ENCODE measurements at regions not wholly inside any gene's neighbourhood (a gene's known extent, or its start where the extent isn't known, plus 50 kb on each side); places are given as distances from the start of the nearest gene placed in this dataset.

DNA sequence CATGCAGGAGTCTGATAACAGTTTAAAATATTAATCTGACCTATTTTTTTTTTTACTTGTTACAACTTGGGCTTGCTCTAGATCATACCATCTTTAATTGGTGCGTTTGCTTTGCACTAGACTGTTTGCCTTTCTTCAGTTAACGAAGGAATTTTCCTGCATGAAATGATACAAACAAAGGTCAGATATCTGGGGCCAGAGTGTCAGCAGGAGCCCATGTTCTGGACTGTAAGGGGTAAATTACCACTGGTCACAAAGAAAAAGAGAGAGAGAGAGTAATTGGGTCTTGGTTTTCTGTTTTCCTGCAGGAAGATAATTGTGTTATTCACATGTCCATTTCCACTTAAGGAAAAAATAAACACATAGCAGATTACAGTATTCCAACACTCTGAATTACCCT is 399.4 kb upstream of the MARCKS start:
- Histone ChIP-seq H3K4me2 (no peak overlapping the region), H3F3A (replicated peaks; ENCODE audit: low read depth) (no peaks in the 10 kb centered on the region), H3K27ac (ENCODE audit: low read depth) (no peak overlapping the region), H3K36me3 (ENCODE audit: insufficient read depth) (no peaks in the 10 kb centered on the region), H3K9me2 (ENCODE audit: insufficient read depth) (0 out of 2 replicates have a peak, but pooled peaks cover 3% of the 10 kb centered on the region), H2AFZ (no peak overlapping the region), H3K27me3 (ENCODE audit: insufficient read depth) (no peaks in the 10 kb centered on the region), H3K4me1 (ENCODE audit: insufficient read depth) (no peaks in the 10 kb centered on the region), H3K79me2 (replicated peaks; ENCODE audit: insufficient read depth) (no peaks in the 10 kb centered on the region), H3K4me3 (no peak overlapping the region), H4K20me1 (replicated peaks; ENCODE audit: insufficient read depth) (no peaks in the 10 kb centered on the region)
- H3K4me1 Mint-ChIP-seq = peaks cover 4% of the 10 kb centered on the region
- DNase-seq (ENCODE audit: low spot score) = no peak
- no peaks in the 10 kb centered on the region for H3K36me3 Mint-ChIP-seq (ENCODE audit: low read depth)
- H3K27ac Mint-ChIP-seq = no peak overlapping the region
- ATAC-seq = no peak
- H3K4me3 Mint-ChIP-seq = no peak overlapping the region
- no peaks in the 10 kb centered on the region for H3K9me3 Mint-ChIP-seq
- H3K27me3 Mint-ChIP-seq (ENCODE audit: insufficient read depth, low read depth, poor library complexity) = no peaks in the 10 kb centered on the region
- no peak for TF ChIP-seq ZNF114 (CRISPR knock-in tag; IDR thresholded peaks at IDR 0.05)
- no peak for TF ChIP-seq ETS1 (IDR thresholded peaks at IDR 0.05)
- no peak for TF ChIP-seq EZH2 (IDR thresholded peaks at IDR 0.05; ENCODE audit: low read depth, unreplicated experiment)
- no peak for TF ChIP-seq JUNB (IDR thresholded peaks at IDR 0.05; ENCODE audit: unreplicated experiment)
- no peak for TF ChIP-seq ZNF462 (CRISPR knock-in tag; IDR thresholded peaks at IDR 0.05)
- no peak for TF ChIP-seq REST (IDR thresholded peaks at IDR 0.05; ENCODE audit: unreplicated experiment)
- TF ChIP-seq CREB1 (CRISPR knock-in tag; IDR thresholded peaks at IDR 0.05; ENCODE audit: low read depth) = no peak
- no peak for TF ChIP-seq EZH2phosphoT487 (IDR thresholded peaks at IDR 0.05; ENCODE audit: unreplicated experiment)
- no peak for TF ChIP-seq CTCF (conservative IDR thresholded peaks at IDR 0.05; ENCODE audit: low read depth in 2 of 2)
- TF ChIP-seq STAT1 (IDR thresholded peaks at IDR 0.05; ENCODE audit: unreplicated experiment) = no peak
- TF ChIP-seq ZNF331 (CRISPR knock-in tag; IDR thresholded peaks at IDR 0.05; ENCODE audit: low read depth) = no peak
- TF ChIP-seq POLR2AphosphoS5 (IDR thresholded peaks at IDR 0.05; ENCODE audit: low read depth) = no peak
